HG02798 (cell line): ENCODE measurements at regions not wholly inside any gene's neighbourhood (a gene's known extent, or its start where the extent isn't known, plus 50 kb on each side); places are given as distances from the start of the nearest gene placed in this dataset.

Experiments
- ATAC-seq: cut with Tn5 transposase; IDR thresholded peaks from one replicate; pipeline ENCODE4 v1.9.1; 2021; ENCODE audit warnings: mild to moderate bottlenecking; ENCODE audit not compliant: unreplicated experiment, poor library complexity

GRCh38 chr2:196337208-196337953 lies 166.0 kb upstream of the STK17B start:
- ATAC-seq = peak; percentile 22

GRCh38 chr2:196338440-196338839 lies 167.1 kb upstream of the STK17B start:
- no peak for ATAC-seq

GRCh38 chr2:196341277-196341841 lies 170.0 kb upstream of the STK17B start:
- ATAC-seq = no peak

- no peak for ATAC-seq
These were observed 173.0 kb upstream of the STK17B start for GRCh38 chr2:196344397-196344796.

GRCh38 chr2:196353717-196354116 lies 182.3 kb upstream of the STK17B start:
- no peak for ATAC-seq

- ATAC-seq = no peak
These were observed 182.8 kb upstream of the STK17B start for GRCh38 chr2:196354186-196354585.

- ATAC-seq = no peak
These were observed 185.0 kb upstream of the STK17B start for GRCh38 chr2:196356332-196356731.

GRCh38 chr2:196360650-196361049 lies 189.3 kb upstream of the STK17B start:
- no peak for ATAC-seq

- no peak for ATAC-seq
These were observed 190.4 kb upstream of the STK17B start for GRCh38 chr2:196361606-196362326.

- no peak for ATAC-seq
These were observed 191.7 kb upstream of the STK17B start for GRCh38 chr2:196362973-196363549.

GRCh38 chr2:196365145-196365544 lies 193.8 kb upstream of the STK17B start:
- no peak for ATAC-seq

GRCh38 chr2:196365923-196366322 lies 194.5 kb upstream of the STK17B start:
- ATAC-seq = no peak

- no peak for ATAC-seq
These were observed 196.3 kb upstream of the STK17B start for GRCh38 chr2:196367633-196368032.

- no peak for ATAC-seq
These were observed 197.3 kb upstream of the STK17B start for GRCh38 chr2:196368546-196369225.

- ATAC-seq = no peak
These were observed 198.6 kb upstream of the STK17B start for GRCh38 chr2:196369967-196370366.

GRCh38 chr2:196370381-196370780 lies 199.0 kb upstream of the STK17B start:
- no peak for ATAC-seq

GRCh38 chr2:196372276-196372809 lies 201.0 kb upstream of the STK17B start:
- no peak for ATAC-seq

GRCh38 chr2:196372811-196373664 lies 201.7 kb upstream of the STK17B start:
- no peak for ATAC-seq
